Non-pigmented ciliary epithelial cell (primary cell): ENCODE measurements at regions not wholly inside any gene's neighbourhood (a gene's known extent, or its start where the extent isn't known, plus 50 kb on each side); places are given as distances from the start of the nearest gene placed in this dataset.
"Not testable (repeated sequence)": the region's sequence is repeated elsewhere in the genome, so short reads cannot be mapped to it uniquely, and the experiment has no call there.

Source experiments
- DNase-seq: peaks from one replicate; pipeline ENCODE4 v3.0.0-alpha.2; 2010; ENCODE audit warnings: low read depth

GRCh38 chr3:655824-656223, 437.0 kb upstream of the CNTN6 start:
- no peak for DNase-seq

- no peak for DNase-seq
Observed at GRCh38 chr3:661356-661755, 431.5 kb upstream of the CNTN6 start.

GRCh38 chr3:674116-674515, 418.7 kb upstream of the CNTN6 start:
- no peak for DNase-seq

- DNase-seq = no peak
Observed at GRCh38 chr3:675846-676245, 417.0 kb upstream of the CNTN6 start.

DNA sequence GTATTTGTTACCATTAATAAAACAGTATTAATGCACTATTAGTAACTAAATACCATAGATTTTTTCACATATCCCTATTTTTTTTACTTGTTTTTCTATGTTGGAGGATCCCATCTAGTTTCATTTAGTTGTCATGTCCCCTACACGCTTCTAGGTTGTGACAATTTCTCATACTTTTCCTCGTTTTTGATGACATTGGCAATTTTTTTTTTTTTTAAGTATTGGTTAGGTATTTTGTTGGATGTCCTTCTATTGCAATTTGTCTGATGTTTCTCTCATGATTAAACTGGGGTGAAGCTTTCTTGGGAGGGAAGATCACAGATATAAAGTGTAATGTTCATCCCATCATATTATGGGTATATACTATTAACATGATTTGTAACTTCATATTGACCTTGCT, 409.1 kb upstream of the CNTN6 start:
- no peak for DNase-seq

GRCh38 chr3:690770-691169, 402.1 kb upstream of the CNTN6 start:
- no peak for DNase-seq

- DNase-seq = no peak
Observed at GRCh38 chr3:700514-700913, 392.3 kb upstream of the CNTN6 start.

- DNase-seq = no peak
Observed at GRCh38 chr3:707041-707440, 385.8 kb upstream of the CNTN6 start.

GRCh38 chr3:713006-713621, 379.7 kb upstream of the CNTN6 start:
- no peak for DNase-seq

- DNase-seq = no peak
Observed at GRCh38 chr3:713947-714620, 378.7 kb upstream of the CNTN6 start.

GRCh38 chr3:721086-721485, 371.7 kb upstream of the CNTN6 start:
- no peak for DNase-seq

- no peak for DNase-seq
Observed at GRCh38 chr3:732326-732928, 360.4 kb upstream of the CNTN6 start.

GRCh38 chr3:733313-733712, 359.5 kb upstream of the CNTN6 start:
- DNase-seq = no peak

DNA sequence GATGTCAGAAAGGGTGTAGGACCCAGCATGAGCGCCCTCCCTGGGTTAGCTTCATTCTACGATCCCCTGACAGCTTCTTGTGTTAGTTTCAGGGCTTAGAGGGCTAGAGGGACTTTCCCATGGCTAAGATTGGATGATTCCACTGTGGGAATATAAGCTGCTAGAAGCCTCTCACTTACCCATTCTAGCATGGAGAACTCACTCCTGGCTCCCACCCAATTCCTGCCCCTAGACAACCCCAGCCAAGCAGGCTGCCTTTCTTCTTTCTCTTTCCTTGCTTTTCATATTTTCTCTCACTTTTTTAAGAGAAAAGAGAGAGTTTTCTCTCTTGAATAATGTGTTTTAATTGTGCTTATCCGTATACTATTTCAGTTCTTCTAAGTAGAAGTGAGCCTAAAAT, 335.1 kb upstream of the CNTN6 start:
- no peak for DNase-seq

DNA sequence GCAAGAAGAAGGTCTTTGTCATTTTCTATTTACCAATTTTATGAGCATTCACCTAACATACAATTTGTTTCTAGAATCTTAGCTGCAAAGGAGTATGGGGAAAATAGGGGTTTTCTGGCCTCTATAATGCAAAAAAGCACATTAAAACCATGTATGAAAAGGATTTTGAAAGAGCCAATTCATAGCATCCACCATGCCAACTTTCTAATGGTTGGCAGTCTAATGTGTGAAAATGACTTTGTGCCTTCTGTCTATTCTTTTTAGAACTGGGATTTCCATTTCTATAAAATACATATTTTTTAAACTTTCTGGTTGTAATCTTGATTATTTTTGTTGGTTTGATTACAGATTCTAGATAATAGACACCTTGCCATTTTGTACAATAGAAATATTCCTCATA, 333.7 kb upstream of the CNTN6 start:
- DNase-seq = no peak

DNA sequence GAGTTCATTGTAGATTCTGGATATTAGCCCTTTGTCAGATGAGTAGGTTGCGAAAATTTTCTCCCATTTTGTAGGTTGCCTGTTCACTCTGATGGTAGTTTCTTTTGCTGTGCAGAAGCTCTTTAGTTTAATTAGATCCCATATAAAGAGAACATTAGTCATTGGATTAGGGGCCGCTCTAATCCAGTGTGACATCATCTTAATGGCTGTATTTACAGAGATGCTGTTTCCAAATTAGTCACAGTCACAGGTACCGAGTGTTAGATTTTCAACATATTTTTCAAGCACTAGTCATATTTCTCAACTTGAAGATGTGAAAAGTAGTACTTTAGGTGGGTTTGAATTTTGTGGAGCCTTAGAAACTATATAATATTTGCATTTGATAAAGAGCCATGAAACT, 319.4 kb upstream of the CNTN6 start:
- not testable (repeated sequence) for DNase-seq

DNA sequence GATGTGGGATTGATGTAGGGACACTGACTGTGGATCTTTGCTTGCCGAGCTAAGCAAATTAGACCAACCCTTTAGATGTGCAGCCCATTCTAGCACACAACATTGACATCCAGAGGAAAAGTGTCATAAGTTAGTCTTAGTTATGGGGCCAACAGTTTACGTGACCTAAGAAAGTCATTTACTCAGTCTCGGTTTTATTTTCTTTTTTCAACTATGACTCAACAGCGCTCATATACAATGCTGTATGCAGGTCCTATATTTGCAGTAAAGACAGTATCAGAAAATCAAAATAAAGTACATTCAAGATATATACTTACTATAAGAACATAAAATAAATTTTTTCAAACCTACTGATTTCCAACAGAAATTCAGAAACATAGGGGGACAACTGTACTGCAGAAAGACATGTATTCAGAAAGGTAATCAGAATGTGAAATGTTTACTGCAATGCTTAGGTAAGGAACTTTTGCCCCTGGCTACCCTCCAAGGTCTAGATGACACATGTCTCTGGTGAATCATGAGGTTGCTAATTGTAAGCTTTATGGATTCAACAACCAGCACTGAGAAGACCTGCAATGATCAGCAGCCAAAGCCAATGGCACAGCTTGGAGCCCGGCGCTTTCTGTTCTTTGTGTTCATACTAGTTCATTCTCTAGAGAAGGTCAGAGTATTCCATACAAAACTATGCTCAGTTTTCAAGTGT, 317.5 kb upstream of the CNTN6 start:
- no peak for DNase-seq

DNA sequence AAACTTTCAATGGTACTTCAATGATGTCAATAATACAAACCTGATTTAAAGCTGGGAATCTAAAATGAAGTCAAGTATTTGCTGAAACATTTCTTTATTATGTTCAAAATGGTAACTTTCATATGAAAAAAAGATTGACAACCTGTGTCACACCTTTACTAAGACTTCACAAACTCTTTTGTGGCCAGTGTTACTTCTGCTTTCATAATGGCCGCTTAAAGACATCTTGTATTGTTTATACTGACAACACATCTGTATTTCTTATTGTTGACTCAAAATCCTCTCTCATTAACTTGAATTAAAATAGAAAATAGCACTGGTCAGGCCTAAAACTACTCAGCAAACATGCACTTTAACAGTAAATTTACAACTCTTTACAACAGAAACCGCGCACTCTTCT, 312.3 kb upstream of the CNTN6 start:
- DNase-seq = no peak

GRCh38 chr3:791442-791841, 301.4 kb upstream of the CNTN6 start:
- DNase-seq = no peak

GRCh38 chr3:792630-793029, 300.2 kb upstream of the CNTN6 start:
- no peak for DNase-seq

GRCh38 chr3:804211-804610, 288.6 kb upstream of the CNTN6 start:
- no peak for DNase-seq

GRCh38 chr3:805326-805725, 287.5 kb upstream of the CNTN6 start:
- DNase-seq = no peak

GRCh38 chr3:806006-806405, 286.8 kb upstream of the CNTN6 start:
- no peak for DNase-seq
